IMR-90 (cell line): ENCODE measurements at regions not wholly inside any gene's neighbourhood (a gene's known extent, or its start where the extent isn't known, plus 50 kb on each side); places are given as distances from the start of the nearest gene placed in this dataset.

ENCODE experiments used
- ATAC-seq: fragments of 200-7000 bp; cut with Tn5 transposase; 2 replicates; pipeline ENCODE4 v1.9.1; 2020; ENCODE audit warnings: low read depth, mild to moderate bottlenecking, moderate library complexity
- BruUV-seq: library from RNA; stranded (reverse); fragments of 400-500 nt; replicated peaks from 2 replicates; lab custom pipeline; 2021; lab: Mats Ljungman, UMichigan
- CTCF ChIA-PET: fragments of 300-600 bp; formaldehyde crosslinking; extraction: SDS; loops from one replicate; lab custom pipeline; 2021; ENCODE audit warnings: antibody characterized with exemption; lab: Yijun Ruan, JAX
- POLR2A ChIA-PET: fragments of 300-600 bp; sonication (Branson Sonifier 250); formaldehyde crosslinking; loops from one replicate; lab custom pipeline; 2022; ENCODE audit warnings: antibody characterized with exemption; ENCODE audit not compliant: unreplicated experiment; lab: Charles Lee
- DNase-seq: peaks from one replicate; pipeline ENCODE4 v3.0.0; 2013
- H2AFZ ChIP-seq: replicated peaks from 2 replicates; pipeline ENCODE3; 2013; ENCODE audit warnings: low read length, mild to moderate bottlenecking; ENCODE audit not compliant: poor library complexity
- H2AK5ac ChIP-seq: 2 replicates; pipeline ENCODE4 v1.6.1; 2013; ENCODE audit warnings: low read depth, low read length, inconsistent platforms
- H2AK9ac ChIP-seq: replicated peaks from 2 replicates; pipeline ENCODE3; 2013; ENCODE audit warnings: mild to moderate bottlenecking, low read depth, low read length, moderate library complexity; ENCODE audit not compliant: poor library complexity
- H2BK120ac ChIP-seq: 2 replicates; pipeline ENCODE4 v1.6.1; 2013; ENCODE audit warnings: low read depth, low read length, inconsistent platforms
- H2BK15ac ChIP-seq: 3 replicates; pipeline ENCODE4 v1.6.1; 2013; ENCODE audit warnings: low read depth, low read length, inconsistent platforms
- H2BK20ac ChIP-seq: 2 replicates; pipeline ENCODE4 v1.6.1; 2013; ENCODE audit warnings: low read depth, mild to moderate bottlenecking, inconsistent platforms, low read length, moderate library complexity
- H2BK5ac ChIP-seq: 2 replicates; pipeline ENCODE4 v1.6.1; 2013; ENCODE audit warnings: mild to moderate bottlenecking, low read depth, low read length, inconsistent platforms; ENCODE audit not compliant: poor library complexity, severe bottlenecking
- H3K14ac ChIP-seq: replicated peaks from 2 replicates; pipeline ENCODE4 v1.6.1; 2013; ENCODE audit warnings: low read depth, low read length, inconsistent platforms
- H3K18ac ChIP-seq: 2 replicates; pipeline ENCODE4 v1.6.1; 2013; ENCODE audit warnings: low read depth, low read length, control low read depth
- H3K23ac ChIP-seq: 2 replicates; pipeline ENCODE4 v1.6.1; 2013; ENCODE audit warnings: low read depth, low read length, inconsistent platforms
- H3K27ac ChIP-seq: 2 replicates; pipeline ENCODE4 v1.5.1; 2013; ENCODE audit warnings: mild to moderate bottlenecking, control low read depth, low read length; ENCODE audit not compliant: insufficient read depth
- H3K27me3 ChIP-seq: 2 replicates; pipeline ENCODE4 v1.6.1; 2013; ENCODE audit warnings: low read length; ENCODE audit not compliant: control insufficient read depth, insufficient read depth
- H3K36me3 ChIP-seq: 2 replicates; pipeline ENCODE4 v1.6.1; 2013; ENCODE audit warnings: low read length, mixed read lengths; ENCODE audit not compliant: control insufficient read depth, insufficient read depth
- H3K4ac ChIP-seq: 2 replicates; pipeline ENCODE4 v1.6.1; 2013; ENCODE audit warnings: low read depth, low read length, inconsistent platforms
- H3K4me1 ChIP-seq: 2 replicates; pipeline ENCODE4 v1.6.1; 2013; ENCODE audit warnings: low read length, mixed read lengths; ENCODE audit not compliant: control insufficient read depth, insufficient read depth
- H3K4me2 ChIP-seq: 2 replicates; pipeline ENCODE4 v1.6.1; 2013; ENCODE audit warnings: low read depth, mild to moderate bottlenecking, control low read depth, low read length, moderate library complexity
- H3K4me3 ChIP-seq: 2 replicates; pipeline ENCODE4 v1.5.1; 2013; ENCODE audit warnings: low read depth, mild to moderate bottlenecking, control low read depth, low read length, moderate library complexity; ENCODE audit not compliant: insufficient read depth
- H3K56ac ChIP-seq: 2 replicates; pipeline ENCODE4 v1.6.1; 2013; ENCODE audit warnings: low read length, inconsistent platforms; ENCODE audit not compliant: insufficient read depth; ENCODE audit errors: extremely low read depth
- H3K79me1 ChIP-seq, 2 experiments: 2 replicates each; pipeline ENCODE4 v1.6.1; 2013; ENCODE audit warnings: low read length in 2 of 2, inconsistent platforms in 1 of 2, low read depth in 1 of 2
- H3K9ac ChIP-seq: 2 replicates; pipeline ENCODE4 v1.6.1; 2013; ENCODE audit warnings: low read depth, low read length, control low read depth
- H3K9me1 ChIP-seq: 2 replicates; pipeline ENCODE4 v1.6.1; 2013; ENCODE audit warnings: low read length, inconsistent platforms; ENCODE audit not compliant: insufficient read depth
- H3K9me3 ChIP-seq: 2 replicates; pipeline ENCODE4 v1.6.1; 2013; ENCODE audit warnings: low read length; ENCODE audit not compliant: control insufficient read depth, insufficient read depth
- H4K20me1 ChIP-seq: 2 replicates; pipeline ENCODE4 v1.6.1; 2013; ENCODE audit warnings: low read length, inconsistent platforms; ENCODE audit not compliant: insufficient read depth
- H4K5ac ChIP-seq: 2 replicates; pipeline ENCODE4 v1.6.1; 2013; ENCODE audit warnings: mild to moderate bottlenecking, low read depth, low read length, control low read depth
- H4K8ac ChIP-seq, 2 experiments: 2 replicates each; pipeline ENCODE4 v1.6.1; 2013; ENCODE audit warnings: low read depth in 2 of 2, low read length in 2 of 2, control low read depth in 1 of 2, inconsistent platforms in 1 of 2
- H4K91ac ChIP-seq: 2 replicates; pipeline ENCODE4 v1.6.1; 2013; ENCODE audit warnings: low read depth, low read length, inconsistent platforms; ENCODE audit not compliant: insufficient read depth
- BHLHE40 ChIP-seq: fragments of 150-350 bp; IDR thresholded peaks from 2 replicates; pipeline ENCODE4 v1.6.1; 2016; ENCODE audit warnings: mild to moderate bottlenecking, low read depth, low read length
- CEBPB ChIP-seq: IDR thresholded peaks from 2 replicates; pipeline ENCODE4 v1.6.1; 2012; ENCODE audit warnings: low read depth, low read length, improper control_type of control experiment
- MAFK ChIP-seq: IDR thresholded peaks from 2 replicates; pipeline ENCODE4 v1.6.1; 2012; ENCODE audit warnings: low read depth, low read length, improper control_type of control experiment
- MAZ ChIP-seq: IDR thresholded peaks from 2 replicates; pipeline ENCODE4 v1.6.1; 2012; ENCODE audit warnings: low read depth, mild to moderate bottlenecking, low read length, improper control_type of control experiment, moderate library complexity, borderline replicate concordance
- MXI1 ChIP-seq: IDR thresholded peaks from 2 replicates; pipeline ENCODE4 v1.6.1; 2012; ENCODE audit warnings: low read depth, mild to moderate bottlenecking, low read length, moderate library complexity, borderline replicate concordance
- POLR2A ChIP-seq: IDR thresholded peaks from 2 replicates; pipeline ENCODE4 v1.6.1; 2012; ENCODE audit warnings: mild to moderate bottlenecking, low read depth, low read length
- RCOR1 ChIP-seq: IDR thresholded peaks from 2 replicates; pipeline ENCODE4 v1.6.1; 2012; ENCODE audit warnings: mild to moderate bottlenecking, low read length, improper control_type of control experiment; ENCODE audit not compliant: insufficient replicate concordance
- RFX5 ChIP-seq: IDR thresholded peaks from 2 replicates; pipeline ENCODE4 v1.8.0; 2012; ENCODE audit warnings: low read depth, mild to moderate bottlenecking, low read length, moderate library complexity
- SMC3 ChIP-seq: fragments of 150-350 bp; IDR thresholded peaks from 2 replicates; pipeline ENCODE4 v1.6.1; 2016; ENCODE audit warnings: low read depth, mild to moderate bottlenecking, antibody characterized with exemption, low read length, moderate library complexity
- WGBS, 2 experiments: methylation state at CpG; one replicate each; pipeline versions ENCODE4 v1.1.5 to v1.1.7; 2013; ENCODE audit warnings: missing lambda C conversion rate in 2 of 2; ENCODE audit not compliant: insufficient read length in 1 of 2; ENCODE audit errors: extremely low coverage in 2 of 2; 5-methylcytosine and 5-hydroxymethylcytosine counted together
- dilution Hi-C: fragments of 300-500 bp; cut with HindIII; formaldehyde crosslinking; loops from one replicate; pipeline ENCODE4 v1.14.3; 2018; ENCODE audit warnings: low sequenced_read_pairs; ENCODE audit not compliant: unreplicated experiment
- in situ Hi-C: fragments of 300-500 bp; cut with MboI; formaldehyde crosslinking; loops from 3 replicates; pipeline ENCODE4 v1.14.3; 2019; ENCODE audit warnings: low sequenced_read_pairs, inconsistent platforms, mixed read lengths
- intact Hi-C: fragments of 100-400 bp; cut with micrococcal nuclease; formaldehyde crosslinking; loops from 2 replicates; pipeline ENCODE4 v1.10.0; 2022
- TF ChIP-seq, protein P1 (sequence below): conservative IDR thresholded peaks from 2 replicates; pipeline ENCODE4 v1.5.1; 2012; ENCODE audit warnings: mild to moderate bottlenecking, low read depth, low read length, improper control_type of control experiment

DNA sequence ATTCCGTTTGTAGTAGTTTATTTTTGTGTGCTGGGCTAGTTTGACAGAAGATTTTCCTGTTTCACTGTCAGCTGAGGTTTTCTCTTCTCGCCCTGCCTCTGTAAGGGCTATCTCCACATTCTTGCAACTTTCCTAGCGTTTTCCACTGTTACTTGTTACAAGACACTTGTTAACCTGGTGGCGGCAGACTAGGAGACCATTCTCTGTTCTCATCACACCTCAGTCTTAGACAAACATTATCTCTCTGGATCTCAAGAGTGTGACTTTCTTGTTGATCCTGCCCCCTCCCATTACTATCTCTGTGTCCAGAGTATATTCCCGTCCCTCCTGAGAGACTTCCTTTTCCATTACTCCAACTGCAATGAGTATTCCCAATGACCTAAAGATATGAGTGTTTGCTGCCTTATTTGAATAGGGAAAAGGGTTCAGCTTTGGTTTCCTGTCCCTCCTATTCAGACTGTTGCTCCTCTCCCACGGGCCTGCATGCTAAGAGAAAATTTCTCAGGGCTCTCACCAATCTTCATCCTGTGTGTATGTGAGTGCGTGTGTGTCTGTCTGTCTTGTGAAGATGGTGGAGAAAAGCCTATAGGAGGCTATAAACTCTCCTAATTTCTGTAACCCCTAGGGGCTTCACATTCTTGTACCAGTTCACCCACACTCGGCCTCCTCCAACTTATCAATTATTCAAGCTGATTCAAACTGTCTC is 722.4 kb upstream of the POT1 start:
- H3K9me1 ChIP-seq: no peaks in the 10 kb centered on the region
- H2AK9ac ChIP-seq: no peak overlapping the region
- no peak overlapping the region for H3K56ac ChIP-seq
- no TSS peak for BruUV-seq
- WGBS, 2 experiments: 22% methylated on average over 3 of the region's 8 CpGs; no CpG with 5 or more reads in 1 of the 2 experiments
- no peaks in the 10 kb centered on the region for H3K79me1 ChIP-seq
- ATAC-seq (no peak), DNase-seq (no peak)
- H2AFZ ChIP-seq: no peak overlapping the region
- no peak overlapping the region for H3K18ac ChIP-seq
- no peak overlapping the region for H2BK20ac ChIP-seq
- no peak overlapping the region for H2BK5ac ChIP-seq
- H4K5ac ChIP-seq: no peak overlapping the region
- dilution Hi-C loops: no loop called here
- no peaks in the 10 kb centered on the region for H3K4me1 ChIP-seq
- ChIA-PET POLR2A (no interaction called here), CTCF (no interaction called here)
- no peak overlapping the region for H3K14ac ChIP-seq
- no peak overlapping the region for H3K27ac ChIP-seq
- no peak overlapping the region for H3K4ac ChIP-seq
- no peak overlapping the region for H3K23ac ChIP-seq
- no peak overlapping the region for H2AK5ac ChIP-seq
- no peak overlapping the region for H4K91ac ChIP-seq
- H3K27me3 ChIP-seq: no peaks in the 10 kb centered on the region
- no peak overlapping the region for H3K9ac ChIP-seq
- in situ Hi-C loops: no loop called here
- no peak overlapping the region for H3K4me2 ChIP-seq
- H4K20me1 ChIP-seq: no peaks in the 10 kb centered on the region
- H4K8ac ChIP-seq: no peak overlapping the region
- intact Hi-C loops: no loop called here
- H2BK15ac ChIP-seq: no peak overlapping the region
- H3K4me3 ChIP-seq: no peak overlapping the region
- H2BK120ac ChIP-seq: no peak overlapping the region
- TF ChIP-seq RFX5: no peak
- TF ChIP-seq CEBPB: no peak
- TF ChIP-seq BHLHE40: no peak
- no peak for TF ChIP-seq MAFK
- no peak for TF ChIP-seq POLR2A
- TF ChIP-seq, protein P1, sequence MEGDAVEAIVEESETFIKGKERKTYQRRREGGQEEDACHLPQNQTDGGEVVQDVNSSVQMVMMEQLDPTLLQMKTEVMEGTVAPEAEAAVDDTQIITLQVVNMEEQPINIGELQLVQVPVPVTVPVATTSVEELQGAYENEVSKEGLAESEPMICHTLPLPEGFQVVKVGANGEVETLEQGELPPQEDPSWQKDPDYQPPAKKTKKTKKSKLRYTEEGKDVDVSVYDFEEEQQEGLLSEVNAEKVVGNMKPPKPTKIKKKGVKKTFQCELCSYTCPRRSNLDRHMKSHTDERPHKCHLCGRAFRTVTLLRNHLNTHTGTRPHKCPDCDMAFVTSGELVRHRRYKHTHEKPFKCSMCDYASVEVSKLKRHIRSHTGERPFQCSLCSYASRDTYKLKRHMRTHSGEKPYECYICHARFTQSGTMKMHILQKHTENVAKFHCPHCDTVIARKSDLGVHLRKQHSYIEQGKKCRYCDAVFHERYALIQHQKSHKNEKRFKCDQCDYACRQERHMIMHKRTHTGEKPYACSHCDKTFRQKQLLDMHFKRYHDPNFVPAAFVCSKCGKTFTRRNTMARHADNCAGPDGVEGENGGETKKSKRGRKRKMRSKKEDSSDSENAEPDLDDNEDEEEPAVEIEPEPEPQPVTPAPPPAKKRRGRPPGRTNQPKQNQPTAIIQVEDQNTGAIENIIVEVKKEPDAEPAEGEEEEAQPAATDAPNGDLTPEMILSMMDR: no peak
- no peak for TF ChIP-seq SMC3
- no peak for TF ChIP-seq MAZ
- TF ChIP-seq MXI1: no peak
- TF ChIP-seq RCOR1: no peak
- peaks cover 3% of the 10 kb centered on the region for H3K9me3 ChIP-seq
- no peaks in the 10 kb centered on the region for H3K36me3 ChIP-seq
